Left ventricle myocardium superior (tissue), 1 donor: ENCODE measurements at regions not wholly inside any gene's neighbourhood (a gene's known extent, or its start where the extent isn't known, plus 50 kb on each side); places are given as distances from the start of the nearest gene placed in this dataset.
"Not testable (repeated sequence)": the region's sequence is repeated elsewhere in the genome, so short reads cannot be mapped to it uniquely, and the experiment has no call there.

Experiments
- ATAC-seq: fragments of 200-7000 bp; cut with Tn5 transposase; one replicate; pipeline ENCODE4 v1.9.1; 2020; ENCODE audit warnings: mild to moderate bottlenecking, moderate library complexity
- DNase-seq: peaks from one replicate; pipeline ENCODE4 v3.0.0-alpha.2; 2020
- intact Hi-C: fragments of 100-400 bp; cut with micrococcal nuclease; formaldehyde crosslinking; loops from one replicate; pipeline ENCODE4 v1.11.0; 2022
- donor health status: DM: no; HTN: yes; CAD: no; lungs with severe emphysema.

- intact Hi-C loops, ATAC-seq, DNase-seq: not testable (repeated sequence)
These were observed 406.7 kb upstream of the ATP5MC3 start for GRCh38 chr2:175588213-175588612.

DNA sequence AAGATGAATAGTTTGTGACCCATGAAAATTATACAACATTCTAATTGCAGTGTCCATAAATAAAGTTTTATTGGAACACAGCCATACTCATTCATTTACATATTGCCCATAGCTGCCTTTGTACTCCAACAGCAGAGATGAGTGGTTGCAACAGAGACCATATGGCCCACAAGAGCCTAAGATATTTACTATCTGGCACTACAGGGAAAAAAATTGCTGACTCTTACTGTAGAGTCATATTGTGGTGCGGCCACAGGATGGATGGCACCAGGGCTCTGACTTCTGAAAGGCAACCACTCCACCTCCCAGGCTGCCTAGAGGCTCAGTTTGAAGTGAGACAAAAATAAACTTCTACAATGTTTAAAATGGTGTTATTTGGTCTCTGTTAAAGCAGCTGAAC, 404.0 kb upstream of the ATP5MC3 start:
- intact Hi-C loops: no loop called here
- no peak for DNase-seq
- no peak for ATAC-seq

- intact Hi-C loops: no loop called here
- DNase-seq: no peak
- ATAC-seq: no peak
These were observed 399.1 kb upstream of the ATP5MC3 start for GRCh38 chr2:175580652-175581051.

GRCh38 chr2:175579646-175580045, 398.1 kb upstream of the ATP5MC3 start:
- DNase-seq (no peak), ATAC-seq (no peak)
- intact Hi-C loops: no loop called here

GRCh38 chr2:175577368-175577970, 396.0 kb upstream of the ATP5MC3 start:
- ATAC-seq: no peak
- intact Hi-C loops: no loop called here

DNA sequence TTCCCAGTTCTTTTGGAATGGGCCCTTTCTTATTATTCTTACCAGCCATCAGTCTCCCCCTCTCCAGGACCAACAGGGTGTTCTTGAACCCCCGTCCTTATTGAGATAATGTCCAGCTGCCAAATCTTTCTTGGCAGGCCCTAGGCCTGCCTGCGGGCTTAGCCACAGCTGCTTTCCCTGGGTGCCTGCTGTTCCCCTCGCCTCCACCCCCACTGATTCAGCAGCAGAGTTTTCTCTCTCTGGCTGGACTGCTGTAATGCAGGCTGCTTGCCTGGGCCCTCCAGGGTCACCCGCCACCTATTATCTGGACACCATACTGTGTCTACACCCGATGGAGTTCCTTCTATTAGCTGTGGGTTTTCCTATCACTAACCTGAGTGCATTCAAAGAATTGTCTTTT, 395.4 kb upstream of the ATP5MC3 start:
- ATAC-seq (peak; percentile 79), DNase-seq (peak; percentile 32)
- intact Hi-C loops: no loop called here

More at GRCh38 chr2:175577368-175577970, 396.0 kb upstream of the ATP5MC3 start:
- no peak for DNase-seq

DNA sequence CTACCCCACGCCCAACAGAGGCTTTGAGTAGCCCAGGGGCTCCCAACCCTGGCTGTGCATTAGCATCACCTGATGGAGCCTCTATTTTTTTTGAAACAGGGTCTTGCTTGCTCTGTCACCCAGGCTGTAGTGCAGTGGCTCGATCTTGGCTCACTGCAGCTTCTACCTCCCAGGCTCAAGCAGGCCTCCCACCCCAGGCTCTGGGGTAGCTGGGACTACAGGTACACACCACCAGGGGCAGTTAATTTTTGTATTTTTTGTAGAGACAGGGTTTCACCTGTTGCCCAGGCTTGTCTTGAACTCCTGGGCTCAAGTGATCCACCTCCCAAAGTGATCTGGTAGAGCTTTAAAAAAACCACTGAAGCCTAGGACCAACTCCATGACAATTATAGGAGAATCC, 394.8 kb upstream of the ATP5MC3 start:
- no peak for DNase-seq
- no peak for ATAC-seq
- intact Hi-C loops: no loop called here

DNA sequence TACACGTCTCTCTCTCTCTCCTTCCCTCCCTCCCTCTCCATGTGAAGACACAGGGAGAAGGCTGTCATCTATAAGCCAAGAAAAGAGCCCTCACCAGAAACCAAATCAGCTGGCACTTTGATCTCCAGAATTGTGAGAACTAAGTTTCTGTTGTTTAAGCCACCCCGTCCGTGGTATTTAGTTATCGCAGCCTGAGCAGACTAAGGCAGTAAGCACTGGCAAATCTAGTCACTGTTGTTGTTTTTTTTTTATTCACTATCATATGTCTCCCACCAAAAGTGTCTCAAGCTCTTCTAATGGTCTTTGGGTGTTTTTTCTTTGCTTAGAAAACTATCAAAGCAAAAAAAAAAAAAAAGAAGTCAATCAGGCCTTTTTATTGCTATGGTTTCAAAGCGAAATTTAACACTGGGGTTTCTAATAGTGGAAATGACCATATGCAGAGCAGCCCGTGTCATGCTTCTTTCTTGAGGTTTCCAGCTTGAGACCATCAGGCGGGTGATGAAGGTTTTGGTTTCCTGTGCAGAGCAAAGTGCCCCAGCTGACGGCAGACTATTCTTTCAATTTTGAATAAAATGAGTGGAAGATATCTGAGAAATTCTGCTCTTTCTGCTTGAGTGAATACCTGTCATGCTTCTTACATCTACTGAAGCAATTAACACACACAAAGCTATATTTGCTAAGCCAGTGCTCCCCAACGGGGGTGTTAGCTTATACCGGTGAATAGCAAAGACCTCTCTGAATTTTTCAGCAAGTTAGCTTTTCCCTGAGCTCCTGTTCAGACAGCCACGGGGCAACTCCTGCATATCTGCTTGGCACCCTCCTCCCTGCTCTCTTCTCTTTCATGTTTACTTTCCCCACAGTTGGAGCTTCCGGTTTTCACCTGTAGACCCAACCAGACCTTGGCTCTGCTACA, 394.1 kb upstream of the ATP5MC3 start:
- DNase-seq (no peak), ATAC-seq (peak; percentile 68)
- intact Hi-C loops: no loop called here

DNA sequence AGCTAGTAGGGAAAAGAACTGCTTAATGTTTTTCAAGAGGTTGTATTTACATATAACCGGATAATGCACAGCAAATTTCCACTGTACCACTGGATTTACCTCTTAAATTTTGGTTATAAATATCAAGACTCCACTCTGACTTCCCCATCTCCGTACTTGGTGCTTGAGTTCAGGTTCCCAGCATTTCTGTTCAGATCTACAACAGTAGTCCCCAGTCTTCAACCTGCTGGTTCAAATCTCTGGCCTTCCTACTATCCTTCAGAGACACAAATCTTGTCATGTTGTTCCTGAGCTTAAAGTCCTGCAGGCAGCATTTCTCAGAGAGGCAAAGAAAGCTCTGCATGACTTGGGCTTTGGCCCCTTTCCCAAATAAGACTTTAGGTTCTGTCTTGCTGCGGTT, 392.6 kb upstream of the ATP5MC3 start:
- intact Hi-C loops: no loop called here
- no peak for DNase-seq

DNA sequence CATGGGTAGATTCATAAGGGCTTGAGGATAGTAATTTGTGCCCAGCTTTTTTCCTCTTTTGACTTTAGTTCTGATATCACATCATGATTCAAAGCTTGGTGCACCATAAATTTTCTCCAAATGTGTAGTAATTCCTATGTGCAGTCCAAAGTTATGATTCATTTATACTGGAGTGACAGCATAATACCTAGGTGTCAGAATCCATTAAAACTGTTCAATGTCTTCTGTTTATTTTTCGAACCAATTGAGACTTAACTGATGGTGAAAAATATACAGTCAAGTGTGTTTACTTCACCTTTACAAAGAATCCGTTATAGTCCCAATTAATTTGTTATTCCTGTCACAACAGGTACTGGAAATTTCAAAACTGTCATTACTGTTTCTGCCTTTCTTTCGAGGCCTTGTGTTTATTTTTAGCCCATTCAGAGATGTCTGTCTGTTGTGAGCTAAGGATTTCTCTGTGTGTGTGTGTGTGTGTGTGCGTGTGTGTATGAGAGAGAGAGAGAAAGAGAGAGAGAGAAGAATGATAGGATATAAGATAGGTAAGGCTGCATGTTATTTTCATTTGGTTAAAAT, 389.7 kb upstream of the ATP5MC3 start:
- ATAC-seq: no peak
- no peak for DNase-seq
- intact Hi-C loops: no loop called here

More for the DNA sequence above, 392.6 kb upstream of the ATP5MC3 start:
- ATAC-seq: no peak

- intact Hi-C loops: no loop called here
- DNase-seq (no peak), ATAC-seq (no peak)
These were observed 386.7 kb upstream of the ATP5MC3 start for GRCh38 chr2:175568109-175568730.

- intact Hi-C loops: no loop called here
- peak; percentile 31 for ATAC-seq
These were observed 386.0 kb upstream of the ATP5MC3 start for GRCh38 chr2:175567435-175568061.

DNA sequence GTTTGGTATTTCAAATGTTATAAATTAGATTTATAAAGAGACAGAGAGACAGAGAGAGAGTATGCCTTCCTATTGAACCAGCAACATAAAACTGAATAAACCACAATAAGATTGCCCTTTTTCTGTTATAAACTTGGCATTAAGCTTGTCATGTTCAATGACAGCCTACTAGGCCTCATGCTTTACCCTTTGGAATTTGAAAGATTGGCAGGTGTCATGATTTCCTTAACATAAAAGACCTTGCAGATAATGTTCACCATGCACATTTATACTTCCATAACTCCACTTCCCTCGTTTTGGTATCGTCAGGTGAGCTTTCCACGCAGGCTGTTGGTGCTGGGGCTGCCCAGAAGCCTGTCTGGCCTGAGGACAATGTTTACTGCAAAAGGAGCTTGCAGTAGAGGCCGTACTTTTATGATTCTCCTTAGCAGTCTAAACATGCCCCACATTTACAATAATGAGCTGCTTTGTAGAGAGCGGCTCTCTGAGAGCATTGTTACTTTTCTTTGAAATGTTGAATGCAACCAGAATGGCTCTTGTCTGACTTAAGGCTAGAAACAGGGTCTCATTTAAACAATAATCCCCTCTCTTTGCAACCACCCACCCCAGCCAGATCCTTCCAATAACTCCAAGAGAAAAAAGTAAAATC, 379.1 kb upstream of the ATP5MC3 start:
- ATAC-seq (no peak), DNase-seq (no peak)
- intact Hi-C loops: no loop called here

More at GRCh38 chr2:175567435-175568061, 386.0 kb upstream of the ATP5MC3 start:
- DNase-seq: no peak

DNA sequence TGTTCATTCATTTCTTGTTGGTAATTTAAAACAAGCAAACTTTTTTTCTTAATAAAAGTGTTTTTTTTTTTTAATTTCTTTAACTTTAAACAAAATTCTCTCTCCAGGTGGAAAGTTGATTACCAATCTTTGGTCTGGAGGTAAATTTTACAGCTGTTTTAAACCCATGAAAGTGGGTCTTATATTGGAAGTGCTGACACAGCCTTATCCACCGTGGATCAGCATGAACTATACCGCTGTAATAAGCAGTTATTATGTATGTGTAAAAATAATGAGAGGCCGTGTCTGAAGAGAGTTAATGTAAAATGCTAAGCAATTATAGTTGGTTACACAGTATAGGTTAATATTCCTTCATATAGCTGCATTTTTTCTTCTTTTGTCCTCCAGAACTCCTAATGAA, 378.1 kb upstream of the ATP5MC3 start:
- ATAC-seq: no peak

GRCh38 chr2:175557810-175558377, 376.4 kb upstream of the ATP5MC3 start:
- intact Hi-C loops: no loop called here

More for the DNA sequence above, 378.1 kb upstream of the ATP5MC3 start:
- intact Hi-C loops: no loop called here
- DNase-seq: no peak

DNA sequence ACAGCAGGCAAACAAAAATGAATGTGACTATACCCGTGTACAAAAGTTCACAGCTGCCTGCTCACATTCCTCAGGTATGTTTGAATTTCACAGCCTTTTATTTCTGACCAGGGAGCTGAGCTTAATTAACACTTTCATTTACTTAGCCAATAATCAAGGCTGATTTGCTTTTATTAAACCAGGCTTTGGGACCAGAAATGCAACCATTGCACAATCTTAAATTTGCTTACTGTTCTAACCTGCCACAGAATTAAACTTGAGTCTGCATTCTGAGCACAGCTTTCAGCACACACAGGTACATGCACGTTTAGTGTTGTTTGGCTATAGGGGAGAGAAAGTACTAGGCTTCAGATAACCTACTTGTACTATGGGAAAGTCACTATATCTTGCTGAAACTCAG, 372.4 kb upstream of the ATP5MC3 start:
- intact Hi-C loops: no loop called here
- ATAC-seq (no peak), DNase-seq (no peak)

More at GRCh38 chr2:175557810-175558377, 376.4 kb upstream of the ATP5MC3 start:
- ATAC-seq (no peak), DNase-seq (no peak)

DNA sequence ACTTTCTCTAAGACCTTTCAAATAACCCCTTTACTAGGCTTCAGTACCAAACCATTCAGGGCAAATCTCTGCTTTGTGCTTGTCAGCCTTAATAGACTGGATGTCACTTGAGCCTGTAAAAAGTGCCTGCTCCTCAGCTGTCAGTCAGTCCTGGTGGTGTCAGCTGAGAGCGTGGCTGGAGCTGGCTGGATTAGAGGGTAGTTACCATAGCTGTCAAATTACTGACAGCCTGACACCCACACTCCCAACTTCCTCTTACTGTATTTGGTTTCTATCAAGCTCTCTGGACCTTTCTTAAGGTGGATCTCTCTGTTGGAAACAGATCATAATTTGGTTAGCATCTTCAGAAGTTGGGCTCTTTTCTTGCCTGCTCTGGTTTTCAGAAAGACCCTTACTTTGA, 371.4 kb upstream of the ATP5MC3 start:
- DNase-seq (no peak), ATAC-seq (no peak)
- intact Hi-C loops: no loop called here

DNA sequence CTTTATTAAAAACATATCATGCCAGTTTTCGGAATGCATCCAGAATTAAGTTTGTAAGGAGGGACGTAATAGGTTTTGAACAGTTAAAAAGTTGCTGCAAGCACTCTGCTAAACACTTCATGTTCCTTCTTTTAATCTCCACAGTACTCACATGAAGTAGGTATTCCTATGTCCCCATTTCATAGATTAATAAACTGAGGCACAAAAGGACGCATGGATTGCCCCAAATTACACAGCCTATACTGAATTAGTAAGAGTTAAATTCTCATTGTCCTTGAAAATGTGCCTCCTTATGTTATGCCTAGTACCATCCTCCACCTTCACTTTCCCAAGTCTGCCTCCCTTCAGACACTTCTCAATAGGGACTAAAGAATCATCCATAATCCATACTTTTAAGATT, 358.9 kb upstream of the ATP5MC3 start:
- ATAC-seq (no peak), DNase-seq (no peak)
- intact Hi-C loops: no loop called here

GRCh38 chr2:175539122-175539521, 357.6 kb upstream of the ATP5MC3 start:
- no peak for ATAC-seq
- DNase-seq: no peak
- intact Hi-C loops: no loop called here
